ENCODE measurements at regions not wholly inside any gene's neighbourhood (a gene's known extent, or its start where the extent isn't known, plus 50 kb on each side); places are given as distances from the start of the nearest gene placed in this dataset.

DNA sequence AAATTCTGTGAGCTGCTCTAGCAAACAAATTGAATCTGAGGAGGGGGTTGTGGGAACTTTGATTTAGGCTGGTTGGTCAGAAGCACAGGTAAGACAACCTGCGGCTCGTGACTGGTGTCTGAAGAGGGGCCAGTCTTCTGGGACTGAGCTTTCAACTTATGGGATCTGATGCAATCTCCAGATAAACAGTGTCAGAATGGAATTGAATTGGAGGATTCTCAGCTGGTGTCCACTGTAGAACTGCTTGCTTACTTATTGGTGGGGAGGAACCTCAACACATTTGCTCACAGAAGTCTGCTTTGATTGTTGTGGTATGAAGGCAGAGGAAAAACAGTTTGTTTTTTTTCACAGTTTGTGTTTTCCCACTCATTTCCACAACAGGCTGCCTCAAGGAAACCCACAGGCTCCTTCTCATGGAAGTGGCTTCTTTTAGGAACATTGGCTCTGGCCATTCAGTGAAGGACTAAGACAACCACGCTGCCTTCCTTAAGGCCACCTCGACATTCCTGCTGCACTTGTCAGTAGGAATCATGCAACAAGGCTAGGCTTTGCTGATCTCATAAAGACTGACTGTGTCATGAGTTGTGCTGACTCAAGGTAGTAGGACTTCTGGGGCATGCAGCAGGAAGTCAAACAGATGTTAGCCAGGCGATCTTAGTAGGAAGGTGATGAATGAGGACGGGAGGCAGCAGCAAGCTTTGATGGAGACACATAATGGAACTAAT lies 104.7 kb downstream of the TSN start:
- no peak for DNase-seq (ENCODE audit: low read depth in 4 of 4, low spot score in 1 of 4)

- DNase-seq (ENCODE audit: low read depth in 4 of 4, low spot score in 1 of 4): no peak
Observed at GRCh38 chr2:121860758-121861227, 105.3 kb downstream of the TSN start.

DNA sequence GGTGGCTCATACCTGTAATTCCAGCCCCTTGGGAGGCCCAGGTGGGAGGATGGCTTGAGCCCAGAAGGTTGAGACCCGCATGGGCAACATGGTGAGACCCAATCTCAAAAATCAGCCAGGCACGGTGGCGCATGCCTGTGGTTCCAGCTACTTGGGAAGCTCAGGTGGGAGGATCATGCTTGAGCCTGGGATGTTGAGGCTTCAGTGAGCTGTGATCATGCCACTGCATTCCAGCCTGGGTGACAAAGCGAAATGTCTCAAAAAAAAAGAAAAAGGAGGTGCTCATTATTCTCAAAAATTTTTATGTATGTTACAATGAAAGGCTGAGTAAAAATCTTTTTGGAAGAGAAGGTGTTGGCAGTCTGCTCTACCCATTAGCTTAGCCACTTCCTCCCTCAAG lies 106.8 kb downstream of the TSN start:
- DNase-seq (ENCODE audit: low read depth in 4 of 4, low spot score in 1 of 4): no peak

GRCh38 chr2:121865914-121866313 lies 110.5 kb downstream of the TSN start:
- no peak for DNase-seq (ENCODE audit: low read depth in 4 of 4, low spot score in 1 of 4)

DNA sequence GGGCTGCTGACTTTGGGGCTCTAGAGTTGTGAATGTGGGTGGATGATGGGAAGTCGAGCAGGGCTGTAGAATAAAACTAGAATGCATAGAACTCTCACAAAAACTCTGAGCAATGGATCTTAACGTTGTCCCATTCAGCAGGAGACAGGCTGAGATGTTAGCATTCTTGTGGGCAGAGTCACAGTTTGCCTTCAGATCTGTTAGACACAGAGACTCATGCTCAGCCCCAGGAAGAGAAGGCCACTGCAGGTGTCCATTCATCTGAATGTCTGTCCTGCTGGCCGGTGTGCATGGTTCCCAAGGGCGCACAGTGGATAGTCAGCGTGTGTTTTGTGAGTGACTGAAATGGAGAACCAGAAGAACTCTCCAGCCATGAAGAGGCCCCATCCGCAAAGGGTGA lies 111.3 kb downstream of the TSN start:
- no peak for DNase-seq (ENCODE audit: low read depth in 4 of 4, low spot score in 1 of 4)

DNA sequence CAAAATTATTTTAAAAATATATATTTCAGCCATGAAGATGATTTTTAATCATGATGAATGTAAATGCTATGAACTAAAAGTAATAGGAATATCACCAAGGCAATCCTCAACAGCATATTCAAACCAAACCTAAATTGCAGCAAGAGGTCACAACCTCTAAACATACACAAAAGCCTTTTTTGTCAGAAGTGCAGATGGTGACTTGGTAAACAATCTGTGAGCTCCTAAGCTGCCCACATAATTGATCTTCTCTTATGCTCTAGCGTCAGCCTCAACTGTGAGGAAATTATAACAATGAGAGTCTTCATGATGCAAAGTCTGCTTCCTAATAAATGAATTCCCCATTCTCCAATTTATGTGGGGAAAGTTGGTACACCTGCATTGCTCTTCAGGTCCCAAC lies 113.2 kb downstream of the TSN start:
- DNase-seq (ENCODE audit: low read depth in 4 of 4, low spot score in 1 of 4): no peak

GRCh38 chr2:121869363-121869762 lies 113.9 kb downstream of the TSN start:
- DNase-seq (ENCODE audit: low read depth in 4 of 4, low spot score in 1 of 4): no peak

- no peak for DNase-seq (ENCODE audit: low read depth in 4 of 4, low spot score in 1 of 4)
Observed at GRCh38 chr2:121869873-121870272, 114.4 kb downstream of the TSN start.

- DNase-seq (ENCODE audit: low read depth in 4 of 4, low spot score in 1 of 4): no peak
Observed at GRCh38 chr2:121872651-121873050, 117.2 kb downstream of the TSN start.

DNA sequence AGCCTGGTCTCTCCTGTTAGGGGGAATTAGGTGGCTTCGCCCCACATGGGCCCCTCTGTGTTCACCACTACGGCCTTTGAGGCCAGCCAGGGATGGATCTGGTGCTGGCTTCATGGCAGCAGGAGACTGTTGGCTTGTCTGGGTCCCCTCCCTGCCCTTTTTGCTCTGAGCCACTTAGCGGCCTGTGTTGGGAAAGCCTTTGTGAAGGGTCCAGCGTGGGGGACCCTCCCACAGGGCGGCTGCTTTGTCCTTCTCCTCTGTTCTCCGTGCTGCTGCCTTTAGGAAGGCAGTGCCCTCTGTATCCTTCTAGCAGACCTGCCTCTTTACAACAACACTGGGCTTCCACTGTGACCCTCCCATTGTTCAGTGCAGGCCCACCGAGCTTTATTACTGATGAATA lies 118.4 kb downstream of the TSN start:
- no peak for DNase-seq (ENCODE audit: low read depth in 4 of 4, low spot score in 1 of 4)

DNA sequence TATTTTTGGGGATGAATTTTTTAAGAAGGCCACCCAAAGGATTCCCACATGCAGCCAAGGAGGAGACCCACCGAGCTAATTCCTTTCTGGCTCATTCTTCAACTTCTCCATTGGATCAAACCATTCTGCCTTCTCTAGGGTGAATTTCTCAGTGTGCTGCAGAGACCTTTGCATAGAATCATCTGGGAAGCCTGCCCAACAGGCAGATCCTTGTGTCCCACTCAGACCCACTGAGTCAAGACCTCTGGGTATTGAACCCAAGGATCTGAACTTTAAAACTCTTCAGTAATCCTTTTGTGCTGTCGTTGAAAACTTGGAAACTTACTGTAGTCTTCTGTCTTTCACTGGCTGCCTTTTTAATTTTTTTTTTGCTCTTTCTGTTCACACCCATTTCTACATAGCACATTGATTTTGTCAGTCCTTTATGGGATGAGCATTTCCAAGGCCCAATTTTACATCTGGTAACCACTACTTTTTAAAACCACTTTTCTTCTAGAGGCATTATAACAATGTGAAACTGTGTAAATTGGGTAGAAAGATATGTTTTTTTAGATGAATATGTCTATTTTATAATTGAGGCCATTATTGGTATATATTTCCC lies 120.2 kb downstream of the TSN start:
- no peak for DNase-seq (ENCODE audit: low read depth in 4 of 4, low spot score in 1 of 4)

DNA sequence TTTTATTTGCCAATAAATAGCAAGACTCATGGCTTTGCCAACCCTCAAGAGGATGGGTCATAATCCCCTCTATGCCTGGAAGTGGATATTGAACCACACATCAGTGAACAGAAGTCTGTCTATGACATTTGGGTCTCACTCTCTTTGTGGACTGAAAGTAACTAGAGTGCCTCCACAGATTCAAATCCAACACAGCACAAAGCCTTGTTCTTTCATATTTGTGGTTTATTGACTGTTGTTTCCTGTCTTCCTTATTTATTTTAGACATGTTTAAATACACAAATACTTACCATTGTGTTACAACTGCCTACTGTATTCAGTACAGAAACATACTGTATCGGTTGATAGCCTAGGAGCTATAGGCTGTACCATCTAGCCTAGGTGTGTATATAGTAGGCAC lies 121.9 kb downstream of the TSN start:
- no peak for DNase-seq (ENCODE audit: low read depth in 4 of 4, low spot score in 1 of 4)

GRCh38 chr2:121880283-121880682 lies 124.8 kb downstream of the TSN start:
- DNase-seq (ENCODE audit: low read depth in 4 of 4, low spot score in 1 of 4): no peak

- DNase-seq (ENCODE audit: low read depth in 4 of 4, low spot score in 1 of 4): no peak
Observed at GRCh38 chr2:121881038-121881437, 125.6 kb downstream of the TSN start.

GRCh38 chr2:121881950-121882349 lies 126.5 kb downstream of the TSN start:
- DNase-seq (ENCODE audit: low read depth in 4 of 4, low spot score in 1 of 4): no peak

DNA sequence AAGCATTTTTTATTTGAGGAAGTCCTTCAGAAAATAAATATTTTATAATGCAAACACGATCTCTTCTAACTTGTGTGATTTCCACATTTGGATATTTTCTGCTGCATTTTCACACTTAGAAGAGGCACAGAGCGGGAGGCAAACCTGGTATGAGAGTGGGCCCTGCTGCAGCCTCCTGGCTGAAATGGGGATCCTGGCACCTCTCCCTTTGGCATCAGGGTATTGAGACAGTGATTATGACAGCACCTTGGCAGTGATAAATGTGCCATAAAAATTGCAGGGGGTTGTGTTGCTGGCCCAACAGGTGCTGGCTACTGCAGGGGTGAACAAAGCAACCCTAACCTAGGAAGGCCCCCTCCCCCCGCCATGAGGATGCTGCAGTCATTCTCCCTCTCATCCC lies 128.6 kb downstream of the TSN start:
- DNase-seq (ENCODE audit: low read depth in 4 of 4, low spot score in 1 of 4): no peak

DNA sequence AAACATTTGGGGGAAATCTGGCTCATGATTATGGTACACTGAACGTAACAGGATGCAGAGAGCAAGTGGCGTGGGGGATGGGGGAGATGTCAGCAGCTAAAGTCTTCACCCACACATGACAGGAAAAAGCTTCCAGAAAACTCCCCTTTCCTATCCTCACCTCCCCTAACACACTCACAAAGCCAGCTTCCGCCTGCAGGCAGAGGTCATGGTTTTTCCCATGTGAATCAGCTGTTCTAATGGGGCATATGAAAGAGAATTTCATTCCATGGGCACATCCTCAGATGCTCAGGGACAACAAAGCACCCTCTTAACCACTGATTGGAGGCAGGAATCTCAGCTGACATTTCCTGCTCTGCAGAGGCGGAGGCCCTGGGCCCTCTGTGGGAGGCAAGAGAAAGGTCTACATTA lies 129.1 kb downstream of the TSN start:
- DNase-seq (ENCODE audit: low read depth in 4 of 4, low spot score in 1 of 4): no peak

DNA sequence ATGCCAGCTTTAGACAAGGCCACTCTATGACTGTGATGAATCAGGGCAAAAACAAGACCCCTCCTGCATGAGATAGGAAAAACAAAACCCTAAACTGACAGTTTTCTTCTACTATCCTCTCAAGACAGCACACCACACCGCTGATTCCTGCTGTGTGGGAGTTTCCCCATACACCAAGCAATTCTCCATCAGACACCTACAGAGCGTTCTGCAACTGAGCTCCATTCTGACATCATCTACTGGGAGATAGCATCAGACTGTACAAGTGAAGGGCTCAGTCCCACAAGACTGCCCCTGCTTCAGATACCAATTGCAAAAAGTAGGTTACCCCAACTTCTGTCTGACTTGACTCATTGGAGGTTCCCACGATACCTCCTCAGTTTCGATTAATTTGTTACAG lies 130.6 kb downstream of the TSN start:
- DNase-seq (ENCODE audit: low read depth in 4 of 4, low spot score in 1 of 4): no peak

DNA sequence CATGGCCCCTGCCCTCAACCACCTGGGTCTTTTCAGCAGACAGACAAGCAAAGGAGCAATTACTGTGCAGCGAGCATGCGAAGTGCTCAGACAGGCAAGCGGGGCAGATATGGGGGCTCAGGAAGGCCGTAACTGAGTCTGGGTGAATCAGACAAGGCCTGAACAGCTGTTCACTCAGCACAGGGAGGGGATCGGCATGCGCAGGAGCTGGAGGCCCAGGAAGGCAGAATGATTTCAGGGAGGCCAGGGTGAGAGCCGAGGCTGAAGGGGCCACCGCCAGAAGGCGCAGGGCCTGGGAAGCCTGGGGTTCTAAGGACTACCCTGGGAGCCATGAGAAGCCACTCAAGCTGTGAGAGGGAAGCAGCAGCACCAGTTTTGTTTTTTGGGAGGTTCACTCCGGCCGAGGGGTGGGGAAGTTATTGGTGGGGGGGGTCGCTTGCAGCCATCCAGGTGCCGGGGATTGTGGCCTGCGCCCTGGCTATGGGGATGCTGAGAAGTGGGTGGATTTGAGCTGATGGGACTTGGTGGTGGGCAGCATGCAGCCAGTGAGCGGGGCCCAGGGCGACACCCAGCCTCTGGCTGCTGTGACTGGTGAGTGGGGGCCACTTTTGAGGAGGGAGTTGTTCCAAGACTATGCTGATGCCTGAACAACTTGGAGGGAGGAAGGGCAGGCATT lies 132.2 kb downstream of the TSN start:
- no peak for DNase-seq (ENCODE audit: low read depth in 4 of 4, low spot score in 1 of 4)

DNA sequence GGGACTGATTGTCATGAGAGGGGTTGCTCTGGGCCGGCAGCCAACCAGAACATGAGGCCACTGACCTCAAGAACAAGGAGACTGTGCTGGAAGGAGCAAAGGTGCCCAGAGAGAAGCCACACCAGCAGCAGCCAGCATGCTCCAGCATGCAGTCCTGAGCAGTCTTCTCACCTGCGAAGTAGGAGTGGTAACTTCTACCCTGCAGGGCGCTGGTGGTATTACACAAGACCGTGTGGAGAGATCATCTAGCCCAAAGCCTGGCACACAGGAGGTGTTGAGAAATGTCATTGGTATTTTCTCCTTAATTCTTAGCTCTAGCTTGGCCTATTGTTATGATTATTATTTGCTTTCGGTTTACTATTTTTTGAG lies 132.7 kb downstream of the TSN start:
- no peak for DNase-seq (ENCODE audit: low read depth in 4 of 4, low spot score in 1 of 4)

DNA sequence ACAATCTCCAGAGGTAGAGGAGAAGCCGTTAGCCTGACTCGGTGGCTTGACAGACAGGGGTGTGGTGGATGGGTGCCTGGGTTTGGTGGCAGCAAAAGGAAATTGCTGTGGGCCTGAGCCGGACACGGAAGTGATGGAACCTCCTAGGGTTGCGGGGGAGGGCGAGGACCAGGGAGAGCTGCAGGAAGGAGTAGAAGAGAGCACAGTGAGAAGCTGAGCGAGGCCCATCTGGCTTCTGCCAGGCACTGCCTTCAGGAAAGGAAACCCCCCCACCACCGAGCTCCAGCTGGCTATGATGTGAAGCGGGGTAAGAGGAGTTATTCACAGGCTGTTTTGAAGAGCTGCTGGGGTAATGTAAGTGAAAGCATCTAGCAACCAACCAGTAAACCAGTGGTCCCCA lies 134.6 kb downstream of the TSN start:
- no peak for DNase-seq (ENCODE audit: low read depth in 4 of 4, low spot score in 1 of 4)

DNA sequence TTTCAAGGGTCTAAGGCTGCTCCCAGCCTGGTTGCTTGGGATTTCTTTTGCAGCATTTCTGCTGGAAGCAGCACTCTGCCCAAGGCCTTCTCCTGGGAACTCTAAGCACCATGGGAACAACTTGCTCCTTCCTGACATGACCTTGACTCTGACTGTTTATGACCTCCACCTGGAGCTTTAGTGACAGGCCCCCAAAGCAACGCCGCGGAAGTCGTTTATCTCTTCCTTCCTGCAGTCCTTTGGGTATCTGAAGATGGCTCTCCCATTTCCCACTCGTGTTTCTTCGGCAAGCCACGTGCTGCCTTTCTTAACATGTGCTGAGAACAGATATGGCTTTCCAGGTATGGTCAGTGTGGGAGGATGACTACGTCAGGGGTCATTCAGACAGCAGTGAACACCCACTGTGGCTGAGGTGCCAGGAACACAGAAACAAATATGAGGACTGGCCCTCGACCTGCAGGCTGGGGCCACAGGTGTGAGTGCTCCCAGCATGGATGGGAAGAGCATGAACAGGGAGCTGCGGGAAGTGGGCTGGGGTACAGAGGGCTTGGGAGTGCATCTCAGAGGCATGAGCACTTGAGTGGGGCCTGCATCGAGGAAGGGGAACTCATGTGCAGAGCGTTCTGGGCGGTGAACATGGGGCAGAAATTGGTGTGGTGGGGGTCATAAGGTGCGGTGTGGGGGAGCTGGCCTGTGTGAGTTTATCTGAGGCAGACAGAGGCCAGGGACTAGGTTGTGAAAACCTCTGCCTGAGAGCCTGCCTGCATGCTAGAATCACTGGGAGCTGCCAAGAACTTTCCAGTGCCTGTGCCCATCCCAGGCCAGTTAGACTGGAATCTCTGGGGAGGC lies 140.5 kb downstream of the TSN start:
- no peak for DNase-seq (ENCODE audit: low read depth in 4 of 4, low spot score in 1 of 4)

Measured in stimulated activated CD4-positive, alpha-beta T cell treated with anti-CD3 and anti-CD28 coated beads, Interleukin-1b, Interleukin-23, amount 100 ng/mL, for 24 hours (primary cell).